Neuronal stem cell (in vitro differentiated cells): ENCODE measurements at regions not wholly inside any gene's neighbourhood (a gene's known extent, or its start where the extent isn't known, plus 50 kb on each side); places are given as distances from the start of the nearest gene placed in this dataset.

Experiments used
- DNase-seq: peaks from one replicate; pipeline ENCODE4 v3.0.0-alpha.2; 2013; ENCODE audit warnings: low spot score
- H2AFZ ChIP-seq: one replicate; pipeline ENCODE4 v1.6.1; 2013; ENCODE audit warnings: mild to moderate bottlenecking, low read length, inconsistent platforms
- H2AK5ac ChIP-seq: 2 replicates; pipeline ENCODE4 v1.6.1; 2013; ENCODE audit warnings: low read depth, mild to moderate bottlenecking, inconsistent platforms, low read length, moderate library complexity, mixed read lengths
- H2BK120ac ChIP-seq: 2 replicates; pipeline ENCODE4 v1.6.1; 2013; ENCODE audit warnings: low read depth, mild to moderate bottlenecking, inconsistent platforms, low read length, moderate library complexity, mixed read lengths
- H2BK12ac ChIP-seq: one replicate; pipeline ENCODE4 v1.6.1; 2013; ENCODE audit warnings: low read length, inconsistent platforms
- H2BK15ac ChIP-seq: 2 replicates; pipeline ENCODE4 v1.6.1; 2013; ENCODE audit warnings: mild to moderate bottlenecking, low read length, inconsistent platforms, mixed read lengths
- H2BK5ac ChIP-seq: one replicate; pipeline ENCODE4 v1.6.1; 2013; ENCODE audit warnings: inconsistent platforms, mild to moderate bottlenecking, low read length, moderate library complexity
- H3K14ac ChIP-seq: one replicate; pipeline ENCODE4 v1.6.1; 2013; ENCODE audit warnings: low read length, inconsistent platforms
- H3K18ac ChIP-seq: 2 replicates; pipeline ENCODE4 v1.6.1; 2013; ENCODE audit warnings: low read length, inconsistent platforms
- H3K23ac ChIP-seq: 2 replicates; pipeline ENCODE4 v1.6.1; 2013; ENCODE audit warnings: low read depth, mild to moderate bottlenecking, mixed read lengths, low read length, inconsistent platforms; ENCODE audit not compliant: poor library complexity
- H3K27ac ChIP-seq: replicated peaks from 3 replicates; pipeline ENCODE4 v1.5.1; 2013; ENCODE audit warnings: low read length, inconsistent platforms
- H3K27me3 ChIP-seq, 3 experiments: 2 replicates each; pipeline ENCODE4 v1.6.1; 2013; ENCODE audit warnings: low read length in 3 of 3, mild to moderate bottlenecking in 2 of 3, inconsistent platforms in 1 of 3, low read depth in 1 of 3, mixed read lengths in 1 of 3, moderate library complexity in 1 of 3; ENCODE audit not compliant: control insufficient read depth in 3 of 3, insufficient read depth in 3 of 3
- H3K36me3 ChIP-seq, 2 donors: replicated peaks in 1 of 2; 2 replicates each; pipeline ENCODE4 v1.6.1; 2013; ENCODE audit warnings: low read length in 2 of 2; ENCODE audit not compliant: control insufficient read depth in 2 of 2, insufficient read depth in 2 of 2
- H3K4ac ChIP-seq: 2 replicates; pipeline ENCODE4 v1.6.1; 2013; ENCODE audit warnings: inconsistent platforms, mild to moderate bottlenecking, low read length, moderate library complexity
- H3K4me1 ChIP-seq, 2 donors: 1 replicate in 1 of 2; 2 replicates in 1 of 2; pipeline ENCODE4 v1.6.1; 2013; ENCODE audit warnings: low read length in 2 of 2, low read depth in 1 of 2; ENCODE audit not compliant: control insufficient read depth in 2 of 2, insufficient read depth in 1 of 2
- H3K4me2 ChIP-seq: one replicate; pipeline ENCODE4 v1.6.1; 2013; ENCODE audit warnings: mild to moderate bottlenecking, low read length, inconsistent platforms; ENCODE audit not compliant: insufficient read depth, poor library complexity, severe bottlenecking
- H3K4me3 ChIP-seq, 2 donors: 2 replicates each; pipeline ENCODE4 v1.5.1; 2013; ENCODE audit warnings: low read length in 2 of 2, mild to moderate bottlenecking in 2 of 2, inconsistent platforms in 1 of 2, moderate library complexity in 1 of 2
- H3K79me1 ChIP-seq: one replicate; pipeline ENCODE4 v1.6.1; 2013; ENCODE audit warnings: low read depth, mild to moderate bottlenecking, inconsistent platforms, low read length, moderate library complexity
- H3K9ac ChIP-seq: one replicate; pipeline ENCODE4 v1.6.1; 2013; ENCODE audit warnings: mild to moderate bottlenecking, low read depth, low read length, inconsistent platforms; ENCODE audit not compliant: poor library complexity
- H3K9me3 ChIP-seq, 2 donors: replicated peaks in 1 of 2; 2 replicates each; pipeline versions ENCODE3 to v1.6.1; 2013; ENCODE audit warnings: low read length in 2 of 2, mild to moderate bottlenecking in 2 of 2, inconsistent platforms in 1 of 2, low read depth in 1 of 2, mixed read lengths in 1 of 2, moderate library complexity in 1 of 2; ENCODE audit not compliant: control insufficient read depth in 2 of 2, insufficient read depth in 1 of 2
- H4K8ac ChIP-seq: one replicate; pipeline ENCODE4 v1.6.1; 2013; ENCODE audit warnings: low read depth, mild to moderate bottlenecking, inconsistent platforms, low read length, moderate library complexity
- H4K91ac ChIP-seq: one replicate; pipeline ENCODE4 v1.6.1; 2013; ENCODE audit warnings: low read length, low read depth, mild to moderate bottlenecking, inconsistent platforms; ENCODE audit not compliant: poor library complexity
- WGBS, 2 donors: extraction: QIAGEN DNeasy Blood & Tissue Kit; methylation state at CpG; one replicate each; pipeline ENCODE4 v1.1.7; 2013; ENCODE audit warnings: missing lambda C conversion rate in 2 of 2, mixed read lengths in 1 of 2; ENCODE audit not compliant: insufficient read length in 2 of 2, insufficient replicate concordance in 1 of 2; ENCODE audit errors: extremely low coverage in 2 of 2; 5-methylcytosine and 5-hydroxymethylcytosine counted together

DNA sequence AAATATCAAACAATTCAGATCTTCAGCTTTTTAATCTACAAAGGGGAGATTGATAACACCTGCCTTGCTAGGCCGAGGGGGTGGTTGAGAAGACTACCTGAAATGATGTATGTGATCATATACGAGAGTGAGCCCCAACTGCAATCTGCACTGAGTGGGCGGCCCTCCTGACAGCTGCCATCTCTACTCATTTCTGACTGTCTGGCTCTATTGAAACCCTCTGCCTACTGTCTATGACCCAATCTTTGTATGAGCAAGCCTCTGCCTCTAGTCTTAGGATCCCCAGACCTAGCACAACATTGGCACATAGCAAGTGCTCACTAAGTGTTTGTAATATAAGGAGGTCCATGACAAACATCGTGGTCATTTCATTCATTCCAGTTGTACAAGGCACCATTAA lies 144.4 kb upstream of the NR2F2 start:
- DNase-seq, result no peak
- H4K8ac ChIP-seq, result no peak overlapping the region
- no peak overlapping the region for H4K91ac ChIP-seq
- H3K27ac ChIP-seq, result no peak overlapping the region
- H3K14ac ChIP-seq, result no peak overlapping the region
- H3K23ac ChIP-seq, result no peak overlapping the region
- H3K79me1 ChIP-seq, result no peaks in the 10 kb centered on the region
- H2BK120ac ChIP-seq, result no peak overlapping the region
- H3K4ac ChIP-seq, result no peak overlapping the region
- no peak overlapping the region for H2BK15ac ChIP-seq
- H2BK12ac ChIP-seq, result no peak overlapping the region
- no peaks in the 10 kb centered on the region for H3K27me3 ChIP-seq
- no peak overlapping the region for H3K18ac ChIP-seq
- H3K9ac ChIP-seq, result no peak overlapping the region
- peaks cover 4 to 7% of the 10 kb centered on the region in 2 donors for H3K4me1 ChIP-seq
- no peak overlapping the region for H2AK5ac ChIP-seq
- no CpG with 5 or more reads among the region's 4 CpGs for WGBS, 2 donors
- no peak overlapping the region for H3K4me2 ChIP-seq
- H2BK5ac ChIP-seq, result no peak overlapping the region
- H3K36me3 ChIP-seq, result no peaks in the 10 kb centered on the region
- H2AFZ ChIP-seq, result no peak overlapping the region
- no peak overlapping the region for H3K4me3 ChIP-seq
- no peaks in the 10 kb centered on the region for H3K9me3 ChIP-seq

DNA sequence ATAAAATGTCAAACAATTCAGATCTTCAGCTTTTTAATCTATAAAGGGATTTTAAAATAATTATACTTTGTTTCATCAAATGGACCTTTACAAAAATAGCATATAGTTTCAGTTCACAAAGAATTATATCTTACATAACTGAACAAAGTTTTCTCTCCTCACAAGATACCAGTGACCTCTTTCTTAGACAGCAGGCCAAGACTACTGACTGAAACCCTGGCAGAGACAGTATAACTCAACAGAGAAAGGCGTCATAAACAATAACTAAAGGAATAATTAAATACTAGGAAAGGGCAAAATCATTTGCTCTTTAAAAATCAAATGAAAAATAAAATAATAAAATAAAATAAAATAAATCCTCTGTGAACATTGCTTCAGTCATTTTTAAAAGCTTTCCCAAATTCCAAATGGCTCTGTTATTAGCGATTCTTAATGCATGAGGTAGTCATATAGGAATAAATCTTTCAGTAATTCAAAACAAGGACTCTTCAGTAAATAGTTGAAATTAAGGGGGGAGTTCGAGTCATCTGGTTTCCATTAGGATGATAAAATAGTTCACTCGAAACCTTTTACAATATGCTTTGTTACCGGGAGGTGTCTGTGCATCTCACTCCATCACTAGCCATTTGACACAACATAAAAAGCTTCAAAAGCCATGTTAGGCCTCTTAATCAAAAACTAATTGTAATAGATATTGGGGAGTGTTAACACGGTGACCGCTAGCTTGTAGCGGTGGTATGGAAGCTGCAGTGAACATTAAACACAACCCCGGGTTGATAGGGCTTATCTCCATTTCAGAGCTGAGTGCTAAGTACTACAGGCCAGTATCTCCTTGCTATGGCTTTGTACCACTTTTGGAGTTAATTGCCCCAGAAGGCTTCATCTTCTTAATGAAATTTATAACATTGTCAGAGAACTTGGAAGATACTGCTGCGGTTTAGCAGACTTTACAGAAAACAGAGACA lies 142.9 kb upstream of the NR2F2 start:
- WGBS, 2 donors, result no CpG with 5 or more reads among the region's 10 CpGs
- no peaks in the 10 kb centered on the region for H3K9me3 ChIP-seq
- no peak overlapping the region for H3K4me3 ChIP-seq
- no peak overlapping the region for H2AK5ac ChIP-seq
- no peaks in the 10 kb centered on the region for H3K36me3 ChIP-seq
- no peak overlapping the region for H2BK15ac ChIP-seq
- no peak overlapping the region for H3K23ac ChIP-seq
- H3K14ac ChIP-seq, result no peak overlapping the region
- H3K4me2 ChIP-seq, result no peak overlapping the region
- H2BK12ac ChIP-seq, result no peak overlapping the region
- no peak overlapping the region for H3K4ac ChIP-seq
- H2BK5ac ChIP-seq, result no peak overlapping the region
- no peak overlapping the region for H2AFZ ChIP-seq
- no peak overlapping the region for H3K27ac ChIP-seq
- peaks cover 4 to 7% of the 10 kb centered on the region in 2 donors for H3K4me1 ChIP-seq
- DNase-seq, result no peak
- no peaks in the 10 kb centered on the region for H3K79me1 ChIP-seq
- no peak overlapping the region for H4K8ac ChIP-seq
- H3K18ac ChIP-seq, result no peak overlapping the region
- H2BK120ac ChIP-seq, result no peak overlapping the region
- no peak overlapping the region for H3K9ac ChIP-seq
- H4K91ac ChIP-seq, result no peak overlapping the region
- no peaks in the 10 kb centered on the region for H3K27me3 ChIP-seq

DNA sequence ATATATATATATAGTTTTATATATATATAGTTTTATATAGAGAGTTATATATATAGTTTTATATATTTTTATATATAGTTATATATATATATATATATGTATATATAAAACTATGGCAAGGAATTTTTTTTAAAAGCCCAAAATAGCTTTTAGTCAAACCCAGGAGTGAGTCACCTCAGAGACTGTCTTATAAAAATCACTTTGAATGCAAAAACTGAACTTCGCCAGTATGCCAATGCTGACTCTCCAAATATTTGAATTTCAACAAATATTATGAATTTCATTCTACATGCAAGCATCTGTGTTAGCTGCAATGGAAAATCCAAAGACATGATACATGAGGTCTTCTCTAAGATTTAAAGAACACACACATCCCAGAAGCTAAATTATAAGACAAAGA lies 132.8 kb upstream of the NR2F2 start:
- no peak overlapping the region for H2BK120ac ChIP-seq
- no CpG with 5 or more reads among the region's 1 CpG for WGBS, 2 donors

DNA sequence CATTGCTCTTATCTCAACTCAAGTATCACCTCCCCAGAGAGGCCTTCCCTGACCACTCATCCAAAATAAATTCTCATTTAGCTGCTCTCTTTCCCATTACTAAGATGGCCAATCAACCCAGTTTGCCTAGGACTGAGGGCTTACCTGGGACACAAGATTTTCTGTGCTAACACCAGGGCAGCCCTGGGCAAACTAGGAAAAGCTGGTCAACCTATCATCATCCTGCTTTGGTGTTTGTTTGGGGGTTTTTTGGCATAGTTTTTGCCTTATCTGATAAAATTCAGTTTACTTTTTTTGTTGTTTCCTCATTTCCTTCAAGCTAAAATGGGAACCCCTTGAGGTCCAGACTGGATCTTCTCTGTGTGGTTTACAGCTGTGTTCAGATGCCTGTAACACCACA lies 131.4 kb upstream of the NR2F2 start:
- Histone ChIP-seq H4K91ac (no peak overlapping the region), H2BK5ac (no peak overlapping the region), H2BK15ac (no peak overlapping the region), H3K18ac (no peak overlapping the region), H3K36me3 (no peaks in the 10 kb centered on the region), H3K4me1 (peaks cover 0 to 1% of the 10 kb centered on the region in 2 donors), H3K14ac (no peak overlapping the region), H3K79me1 (no peaks in the 10 kb centered on the region), H2AFZ (no peak overlapping the region), H3K4me2 (no peak overlapping the region), H3K4ac (no peak overlapping the region), H2BK12ac (no peak overlapping the region), H4K8ac (no peak overlapping the region), H3K9me3 (peaks cover 1 to 7% of the 10 kb centered on the region in 2 donors), H2AK5ac (no peak overlapping the region), H3K27me3 (no peaks in the 10 kb centered on the region), H3K9ac (no peak overlapping the region), H3K27ac (no peak overlapping the region), H3K4me3 (no peak overlapping the region), H3K23ac (no peak overlapping the region), H2BK120ac (no peak overlapping the region)
- no peak for DNase-seq

More for the DNA sequence above, 132.8 kb upstream of the NR2F2 start:
- Histone ChIP-seq H2AK5ac (no peak overlapping the region), H3K4me1 (no peaks in the 10 kb centered on the region), H2BK12ac (no peak overlapping the region), H3K9ac (no peak overlapping the region), H3K27me3 (no peaks in the 10 kb centered on the region), H3K79me1 (no peaks in the 10 kb centered on the region), H2BK5ac (no peak overlapping the region), H3K4me3 (no peak overlapping the region), H3K9me3 (peaks cover 1 to 7% of the 10 kb centered on the region in 2 donors), H3K4ac (no peak overlapping the region), H3K23ac (no peak overlapping the region), H3K18ac (no peak overlapping the region), H3K36me3 (no peaks in the 10 kb centered on the region), H3K27ac (no peak overlapping the region), H3K14ac (no peak overlapping the region), H2AFZ (no peak overlapping the region), H4K8ac (no peak overlapping the region), H3K4me2 (no peak overlapping the region), H2BK15ac (no peak overlapping the region), H4K91ac (no peak overlapping the region)
- no peak for DNase-seq
